Mesendoderm (in vitro differentiated cells): ENCODE measurements at regions not wholly inside any gene's neighbourhood (a gene's known extent, or its start where the extent isn't known, plus 50 kb on each side); places are given as distances from the start of the nearest gene placed in this dataset.

Experiments
- DNase-seq: peaks from one replicate; pipeline ENCODE4 v3.0.0; 2013
- H2AK5ac ChIP-seq: 2 replicates; pipeline ENCODE4 v1.6.1; 2013; ENCODE audit warnings: low read length, inconsistent platforms
- H2BK120ac ChIP-seq: 2 replicates; pipeline ENCODE4 v1.6.1; 2013; ENCODE audit warnings: low read depth, mild to moderate bottlenecking, low read length, moderate library complexity, mixed read lengths
- H2BK15ac ChIP-seq: replicated peaks from 2 replicates; pipeline ENCODE4 v1.6.1; 2013; ENCODE audit warnings: low read depth, mild to moderate bottlenecking, moderate library complexity
- H2BK5ac ChIP-seq: 2 replicates; pipeline ENCODE4 v1.6.1; 2013; ENCODE audit warnings: low read length, inconsistent platforms
- H3K18ac ChIP-seq: 2 replicates; pipeline ENCODE4 v1.6.1; 2013; ENCODE audit warnings: mild to moderate bottlenecking, low read length, mixed read lengths
- H3K23ac ChIP-seq: one replicate; pipeline ENCODE4 v1.6.1; 2013; ENCODE audit warnings: low read length
- H3K27ac ChIP-seq: 2 replicates; pipeline ENCODE4 v1.5.1; 2013; ENCODE audit warnings: low read depth, mild to moderate bottlenecking, inconsistent platforms, low read length, moderate library complexity
- H3K27me3 ChIP-seq: 2 replicates; pipeline ENCODE4 v1.6.1; 2013; ENCODE audit warnings: low read length, control low read depth, mild to moderate bottlenecking, inconsistent platforms; ENCODE audit not compliant: insufficient read depth, poor library complexity
- H3K36me3 ChIP-seq: 2 replicates; pipeline ENCODE4 v1.6.1; 2013; ENCODE audit warnings: low read length, inconsistent platforms; ENCODE audit not compliant: control insufficient read depth, insufficient read depth
- H3K4ac ChIP-seq: one replicate; pipeline ENCODE4 v1.6.1; 2013; ENCODE audit warnings: low read depth, mild to moderate bottlenecking, low read length, moderate library complexity
- H3K4me1 ChIP-seq: 2 replicates; pipeline ENCODE4 v1.6.1; 2013; ENCODE audit warnings: low read depth, low read length, inconsistent platforms; ENCODE audit not compliant: control insufficient read depth
- H3K4me2 ChIP-seq: 2 replicates; pipeline ENCODE4 v1.6.1; 2013; ENCODE audit warnings: low read length
- H3K4me3 ChIP-seq: 2 replicates; pipeline ENCODE4 v1.5.1; 2013; ENCODE audit warnings: mild to moderate bottlenecking, low read length
- H3K56ac ChIP-seq: one replicate; pipeline ENCODE4 v1.6.1; 2013; ENCODE audit warnings: low read length
- H3K79me1 ChIP-seq: 2 replicates; pipeline ENCODE4 v1.6.1; 2013; ENCODE audit warnings: low read length, inconsistent platforms
- H3K79me2 ChIP-seq: 2 replicates; pipeline ENCODE4 v1.6.1; 2013; ENCODE audit warnings: mild to moderate bottlenecking, low read length; ENCODE audit not compliant: control insufficient read depth, insufficient read depth
- H3K9ac ChIP-seq: 2 replicates; pipeline ENCODE4 v1.6.1; 2013; ENCODE audit warnings: low read length, inconsistent platforms
- H4K5ac ChIP-seq: one replicate; pipeline ENCODE4 v1.6.1; 2013; ENCODE audit warnings: low read length
- H4K8ac ChIP-seq: one replicate; pipeline ENCODE4 v1.6.1; 2013; ENCODE audit warnings: low read depth, mild to moderate bottlenecking, control low read depth, low read length, moderate library complexity
- WGBS: extraction: QIAGEN DNeasy Blood & Tissue Kit; methylation state at CpG from one replicate; pipeline ENCODE4 v1.1.7; 2013; ENCODE audit warnings: low lambda C conversion rate, missing lambda C conversion rate; ENCODE audit not compliant: insufficient coverage; ENCODE audit errors: extremely low coverage; 5-methylcytosine and 5-hydroxymethylcytosine counted together

DNA sequence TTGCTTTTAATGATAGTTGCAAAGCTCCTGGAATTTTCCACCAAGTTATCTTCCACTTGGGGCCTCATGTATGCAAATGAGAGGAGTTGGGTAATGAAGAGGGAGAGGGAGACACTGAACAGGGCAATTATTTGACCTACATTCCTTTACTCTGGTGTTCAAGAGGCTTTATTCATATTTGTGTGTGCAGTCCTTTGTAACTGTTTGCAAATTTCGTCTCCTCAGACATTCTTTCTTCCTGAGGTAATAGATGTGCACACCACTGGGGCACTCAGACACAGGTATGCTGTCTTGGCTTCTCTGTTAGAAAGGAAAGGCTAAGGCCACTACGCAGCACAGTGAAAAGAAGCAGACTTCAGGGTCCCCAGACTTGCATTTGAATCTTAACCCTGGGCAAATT, 189.7 kb upstream of the IL12A start:
- peak; percentile 65 for DNase-seq
- Histone ChIP-seq H4K5ac (no peak overlapping the region), H3K27ac (no peak overlapping the region), H3K79me2 (peaks cover 5% of the 10 kb centered on the region), H3K4me3 (no peak overlapping the region), H4K8ac (no peak overlapping the region), H3K27me3 (no peaks in the 10 kb centered on the region), H3K4me2 (no peak overlapping the region), H2BK5ac (no peak overlapping the region), H2AK5ac (no peak overlapping the region), H3K4me1 (no peaks in the 10 kb centered on the region), H3K56ac (no peak overlapping the region), H3K4ac (no peak overlapping the region), H3K79me1 (peaks cover 5% of the 10 kb centered on the region), H3K18ac (no peak overlapping the region), H3K23ac (no peak overlapping the region), H3K36me3 (no peaks in the 10 kb centered on the region), H2BK15ac (no peak overlapping the region), H2BK120ac (no peak overlapping the region), H3K9ac (no peak overlapping the region)
- WGBS = no CpG with 5 or more reads among the region's 2 CpGs

DNA sequence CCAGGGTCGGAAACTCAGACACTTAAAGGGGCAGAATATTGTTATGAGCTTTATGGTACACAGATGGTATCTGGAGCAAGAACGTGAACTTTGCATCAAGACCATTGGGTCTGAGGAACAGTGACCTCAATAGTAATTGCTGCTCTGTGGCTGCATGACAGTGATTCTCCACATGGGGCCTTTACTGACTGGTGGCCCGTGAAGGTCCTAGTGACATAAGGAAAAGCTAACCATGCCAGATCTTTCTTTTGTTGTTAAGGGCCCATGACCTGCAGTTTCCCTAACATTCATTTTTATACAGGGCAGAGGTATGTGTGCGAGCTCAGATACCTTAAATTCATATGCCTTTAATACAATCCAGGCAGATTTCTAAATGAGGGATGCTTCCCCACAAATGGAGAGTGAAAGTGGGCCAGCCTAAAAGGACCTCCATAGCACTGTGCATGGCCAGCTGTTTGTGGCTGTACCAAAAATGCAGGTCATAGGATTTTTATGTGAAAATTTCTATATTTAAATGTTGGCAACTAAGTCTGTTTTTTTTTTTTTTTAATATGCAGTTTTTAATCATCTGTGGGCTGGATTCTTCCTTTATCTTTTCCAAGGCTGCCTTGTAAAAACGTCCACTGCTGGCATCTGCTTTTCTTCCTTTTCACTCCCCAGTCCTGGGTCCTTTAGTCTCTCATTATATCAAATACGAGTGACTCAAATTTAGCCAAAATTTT, 188.0 kb upstream of the IL12A start:
- Histone ChIP-seq H3K79me2 (peaks cover 1% of the 10 kb centered on the region), H3K4me3 (no peak overlapping the region), H2BK5ac (no peak overlapping the region), H3K56ac (no peak overlapping the region), H2AK5ac (no peak overlapping the region), H3K36me3 (no peaks in the 10 kb centered on the region), H3K27ac (no peak overlapping the region), H3K4ac (no peak overlapping the region), H3K23ac (no peak overlapping the region), H3K9ac (no peak overlapping the region), H3K18ac (no peak overlapping the region), H4K8ac (no peak overlapping the region), H3K4me1 (peaks cover 2% of the 10 kb centered on the region), H2BK120ac (no peak overlapping the region), H3K79me1 (peaks cover 1% of the 10 kb centered on the region), H4K5ac (no peak overlapping the region), H3K4me2 (no peak overlapping the region), H3K27me3 (no peaks in the 10 kb centered on the region), H2BK15ac (no peak overlapping the region)
- no peak for DNase-seq
- WGBS = no CpG with 5 or more reads among the region's 6 CpGs

DNA sequence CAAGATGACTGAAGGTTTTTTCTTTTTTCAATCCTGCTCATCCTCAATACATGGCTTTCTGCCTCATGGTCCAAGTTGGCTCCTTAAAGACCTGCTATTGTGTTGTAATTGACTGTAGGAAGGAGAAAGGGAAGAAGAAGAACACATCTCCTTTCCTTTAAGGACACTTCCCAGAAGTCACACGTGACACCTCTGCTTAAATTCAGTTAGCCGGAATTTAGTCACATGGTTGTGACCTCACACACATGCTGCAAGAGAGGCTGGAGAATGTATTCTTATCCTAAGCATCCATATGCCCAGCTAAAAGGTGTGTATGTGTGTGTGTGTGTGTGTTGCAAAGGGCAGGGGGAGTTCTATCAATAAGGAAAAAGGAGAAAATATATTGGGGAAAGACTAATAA, 185.8 kb upstream of the IL12A start:
- Histone ChIP-seq H3K23ac (no peak overlapping the region), H3K79me2 (peaks cover 1% of the 10 kb centered on the region), H3K27me3 (no peaks in the 10 kb centered on the region), H3K4me3 (no peak overlapping the region), H3K4me1 (peaks cover 2% of the 10 kb centered on the region), H3K4ac (no peak overlapping the region), H2BK120ac (no peak overlapping the region), H3K4me2 (no peak overlapping the region), H3K18ac (no peak overlapping the region), H3K27ac (no peak overlapping the region), H2BK15ac (no peak overlapping the region), H4K5ac (no peak overlapping the region), H2BK5ac (no peak overlapping the region), H4K8ac (no peak overlapping the region), H3K79me1 (peaks cover 6% of the 10 kb centered on the region), H2AK5ac (no peak overlapping the region), H3K56ac (no peak overlapping the region), H3K9ac (no peak overlapping the region), H3K36me3 (no peaks in the 10 kb centered on the region)
- WGBS = no CpG with 5 or more reads among the region's 2 CpGs
- no peak for DNase-seq

DNA sequence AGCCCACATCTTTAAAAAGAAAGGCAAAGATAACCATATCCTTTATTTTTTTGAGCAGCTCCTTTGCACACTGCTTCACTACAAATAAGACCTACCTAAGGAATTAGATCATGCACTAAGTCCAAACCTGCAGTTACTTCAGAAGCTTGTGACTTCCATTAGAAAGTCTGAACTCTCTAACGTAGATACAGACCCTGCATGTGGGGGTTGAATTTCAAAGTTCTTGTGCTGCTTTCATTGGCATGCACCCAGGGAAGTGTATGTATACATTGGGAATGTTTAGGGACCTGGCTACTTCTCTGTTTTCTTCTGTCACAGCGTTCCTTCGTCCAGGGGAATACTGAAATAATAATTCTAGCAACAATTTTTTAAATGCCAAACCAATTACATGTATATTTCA, 185.2 kb upstream of the IL12A start:
- Histone ChIP-seq H3K9ac (no peak overlapping the region), H3K4me1 (peaks cover 2% of the 10 kb centered on the region), H4K8ac (no peak overlapping the region), H3K27ac (no peak overlapping the region), H2BK120ac (no peak overlapping the region), H3K4me2 (no peak overlapping the region), H2BK15ac (no peak overlapping the region), H2AK5ac (no peak overlapping the region), H3K4ac (no peak overlapping the region), H2BK5ac (no peak overlapping the region), H3K4me3 (no peak overlapping the region), H3K36me3 (no peaks in the 10 kb centered on the region), H3K56ac (no peak overlapping the region), H3K18ac (no peak overlapping the region), H3K79me1 (peaks cover 6% of the 10 kb centered on the region), H3K23ac (no peak overlapping the region), H3K27me3 (no peaks in the 10 kb centered on the region), H4K5ac (no peak overlapping the region), H3K79me2 (peaks cover 1% of the 10 kb centered on the region)
- no peak for DNase-seq
- no CpG with 5 or more reads among the region's 3 CpGs for WGBS

GRCh38 chr3:159804726-159805410, 183.8 kb upstream of the IL12A start:
- H2AK5ac ChIP-seq = no peak overlapping the region
- H3K4ac ChIP-seq = no peak overlapping the region
- no peak overlapping the region for H2BK5ac ChIP-seq
- H4K5ac ChIP-seq = no peak overlapping the region
- WGBS = no CpG with 5 or more reads among the region's 5 CpGs
- H3K4me3 ChIP-seq = no peak overlapping the region
- peaks cover 6% of the 10 kb centered on the region for H3K79me1 ChIP-seq
- peaks cover 1% of the 10 kb centered on the region for H3K79me2 ChIP-seq
- no peaks in the 10 kb centered on the region for H3K36me3 ChIP-seq
- no peak overlapping the region for H3K18ac ChIP-seq
- no peak overlapping the region for H3K56ac ChIP-seq
- DNase-seq = peak; percentile 94
- no peak overlapping the region for H4K8ac ChIP-seq
- H3K23ac ChIP-seq = no peak overlapping the region
- no peak overlapping the region for H3K9ac ChIP-seq
- peaks cover 2% of the 10 kb centered on the region for H3K4me1 ChIP-seq
- H2BK120ac ChIP-seq = no peak overlapping the region
- H3K4me2 ChIP-seq = no peak overlapping the region
- no peak overlapping the region for H3K27ac ChIP-seq
- H3K27me3 ChIP-seq = no peaks in the 10 kb centered on the region
- H2BK15ac ChIP-seq = no peak overlapping the region
